RWPE2 (cell line): ENCODE measurements at regions not wholly inside any gene's neighbourhood (a gene's known extent, or its start where the extent isn't known, plus 50 kb on each side); places are given as distances from the start of the nearest gene placed in this dataset.

Experiments used
- ATAC-seq: fragments of 200-7000 bp; cut with Tn5 transposase; 3 replicates; pipeline ENCODE4 v1.9.1; 2021; ENCODE audit warnings: low read depth
- DNase-seq: peaks from one replicate; pipeline ENCODE4 v3.0.0-alpha.2; 2020; ENCODE audit warnings: low spot score
- H3K27ac ChIP-seq: fragments of 450-650 bp; 2 replicates; pipeline ENCODE4 v1.5.1; 2017; ENCODE audit warnings: mild to moderate bottlenecking; ENCODE audit not compliant: poor library complexity, severe bottlenecking
- H3K27me3 ChIP-seq: fragments of 250-450 bp; sonication (Bioruptor Pico); 2 replicates; pipeline ENCODE4 v1.5.1; 2021; ENCODE audit warnings: mild to moderate bottlenecking, moderate library complexity; ENCODE audit not compliant: insufficient read depth, poor library complexity, severe bottlenecking
- H3K36me3 ChIP-seq: fragments of 250-450 bp; sonication (Bioruptor Pico); 2 replicates; pipeline ENCODE4 v1.5.1; 2020; ENCODE audit warnings: low read depth, mild to moderate bottlenecking, moderate library complexity
- H3K4me1 ChIP-seq: fragments of 250-450 bp; sonication (Bioruptor Pico); 2 replicates; pipeline ENCODE4 v1.5.1; 2021; ENCODE audit warnings: mild to moderate bottlenecking, moderate library complexity; ENCODE audit not compliant: insufficient read depth, poor library complexity, severe bottlenecking
- H3K4me3 ChIP-seq: fragments of 250-450 bp; sonication (Bioruptor Pico); 2 replicates; pipeline ENCODE4 v1.5.1; 2021; ENCODE audit warnings: mild to moderate bottlenecking, moderate library complexity; ENCODE audit not compliant: severe bottlenecking
- H3K9me3 ChIP-seq: fragments of 250-450 bp; sonication (Bioruptor Pico); 2 replicates; pipeline ENCODE4 v1.5.1; 2021; ENCODE audit warnings: mild to moderate bottlenecking, moderate library complexity; ENCODE audit not compliant: severe bottlenecking
- TF ChIP-seq, protein P1 (sequence below): fragments of 450-650 bp; IDR thresholded peaks from one replicate; pipeline ENCODE4 v1.5.1; 2017; ENCODE audit warnings: mild to moderate bottlenecking, moderate library complexity; ENCODE audit not compliant: poor library complexity, severe bottlenecking

DNA sequence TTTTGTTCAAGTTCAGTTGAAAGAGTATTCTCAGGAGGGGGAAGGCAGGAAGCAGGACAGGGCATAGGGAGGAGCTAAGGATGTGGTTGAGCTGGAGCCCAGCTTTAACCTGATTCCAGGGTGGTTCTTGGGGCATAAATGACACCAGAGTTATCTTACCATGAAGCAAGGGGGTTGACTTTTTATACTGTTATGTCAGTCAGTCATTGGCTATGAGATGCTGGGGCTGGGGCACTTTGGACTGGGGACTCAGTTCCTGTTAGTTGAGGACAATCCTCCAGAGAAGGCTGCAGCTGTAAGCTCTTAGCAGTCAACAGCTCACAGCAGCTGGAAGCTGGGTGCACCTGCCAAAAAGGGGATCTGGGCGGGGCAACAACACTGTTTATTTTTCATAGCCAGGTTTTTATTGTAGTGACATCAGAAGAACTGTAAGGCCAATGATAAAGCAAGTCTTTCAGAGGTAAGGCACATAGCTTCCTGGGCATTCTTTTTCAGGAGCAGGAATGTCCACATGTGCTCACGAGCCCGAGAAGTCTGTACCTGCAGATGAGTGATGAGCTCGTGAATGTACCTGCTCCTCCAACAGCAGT is 78.5 kb downstream of the MID1IP1 start:
- TF ChIP-seq, protein P1, sequence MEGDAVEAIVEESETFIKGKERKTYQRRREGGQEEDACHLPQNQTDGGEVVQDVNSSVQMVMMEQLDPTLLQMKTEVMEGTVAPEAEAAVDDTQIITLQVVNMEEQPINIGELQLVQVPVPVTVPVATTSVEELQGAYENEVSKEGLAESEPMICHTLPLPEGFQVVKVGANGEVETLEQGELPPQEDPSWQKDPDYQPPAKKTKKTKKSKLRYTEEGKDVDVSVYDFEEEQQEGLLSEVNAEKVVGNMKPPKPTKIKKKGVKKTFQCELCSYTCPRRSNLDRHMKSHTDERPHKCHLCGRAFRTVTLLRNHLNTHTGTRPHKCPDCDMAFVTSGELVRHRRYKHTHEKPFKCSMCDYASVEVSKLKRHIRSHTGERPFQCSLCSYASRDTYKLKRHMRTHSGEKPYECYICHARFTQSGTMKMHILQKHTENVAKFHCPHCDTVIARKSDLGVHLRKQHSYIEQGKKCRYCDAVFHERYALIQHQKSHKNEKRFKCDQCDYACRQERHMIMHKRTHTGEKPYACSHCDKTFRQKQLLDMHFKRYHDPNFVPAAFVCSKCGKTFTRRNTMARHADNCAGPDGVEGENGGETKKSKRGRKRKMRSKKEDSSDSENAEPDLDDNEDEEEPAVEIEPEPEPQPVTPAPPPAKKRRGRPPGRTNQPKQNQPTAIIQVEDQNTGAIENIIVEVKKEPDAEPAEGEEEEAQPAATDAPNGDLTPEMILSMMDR = no peak
- ATAC-seq (no peak), DNase-seq (no peak)
- Histone ChIP-seq H3K27me3 (no peaks in the 10 kb centered on the region), H3K4me3 (no peak overlapping the region), H3K27ac (no peak overlapping the region), H3K36me3 (no peaks in the 10 kb centered on the region), H3K9me3 (no peaks in the 10 kb centered on the region), H3K4me1 (peaks cover 5% of the 10 kb centered on the region)

DNA sequence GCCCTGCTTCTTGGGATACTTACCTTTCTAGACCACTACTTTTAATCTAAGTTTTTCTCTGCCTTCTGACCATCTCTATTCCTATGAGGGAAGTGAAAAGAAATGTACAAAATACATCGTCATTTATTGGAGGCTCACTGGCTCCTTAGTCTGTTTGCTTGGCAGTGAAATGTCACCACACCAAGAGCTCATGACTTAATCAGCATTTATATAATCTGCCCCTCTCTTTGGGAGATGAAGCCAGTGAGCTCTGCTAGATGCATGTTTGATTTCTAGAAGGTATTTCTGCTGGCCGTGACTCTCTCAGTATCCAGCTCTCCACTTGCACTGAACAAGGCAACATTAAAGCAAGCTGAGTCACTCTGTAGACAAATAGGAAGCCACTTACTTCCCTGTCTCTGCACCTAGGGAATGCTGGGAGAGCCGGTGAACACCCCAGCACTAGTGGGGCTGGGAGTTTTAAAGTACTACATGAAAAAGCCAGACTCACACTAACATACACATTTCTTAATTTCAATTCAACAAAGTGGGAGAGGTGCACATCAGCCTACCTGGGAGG is 79.1 kb downstream of the MID1IP1 start:
- DNase-seq = no peak
- no peak overlapping the region for H3K27ac ChIP-seq
- peaks cover 5% of the 10 kb centered on the region for H3K4me1 ChIP-seq
- no peak overlapping the region for H3K4me3 ChIP-seq
- ATAC-seq = peak; percentile 44; the same call in 2 of the 3 replicates
- H3K36me3 ChIP-seq = no peaks in the 10 kb centered on the region
- no peaks in the 10 kb centered on the region for H3K27me3 ChIP-seq
- H3K9me3 ChIP-seq = no peaks in the 10 kb centered on the region
- TF ChIP-seq, protein P1 = no peak

DNA sequence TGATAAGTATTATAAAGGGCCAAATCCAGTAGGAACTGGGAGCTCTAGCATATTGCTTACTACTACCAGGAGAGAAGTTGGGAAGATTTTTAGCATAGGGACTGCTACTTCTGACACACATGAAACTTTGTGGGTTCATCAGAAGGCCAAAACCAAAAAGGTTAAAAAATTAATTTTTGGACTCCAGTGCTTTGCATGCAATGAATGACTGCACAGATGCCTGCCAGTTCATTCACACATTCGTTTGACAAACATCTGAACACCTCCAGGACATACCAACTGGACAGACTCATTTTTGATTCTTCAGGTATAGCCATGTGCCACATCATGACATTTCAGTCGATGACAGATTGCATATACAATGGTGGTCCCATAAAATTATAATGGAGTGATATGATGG is 79.8 kb downstream of the MID1IP1 start:
- H3K27ac ChIP-seq = no peak overlapping the region

DNA sequence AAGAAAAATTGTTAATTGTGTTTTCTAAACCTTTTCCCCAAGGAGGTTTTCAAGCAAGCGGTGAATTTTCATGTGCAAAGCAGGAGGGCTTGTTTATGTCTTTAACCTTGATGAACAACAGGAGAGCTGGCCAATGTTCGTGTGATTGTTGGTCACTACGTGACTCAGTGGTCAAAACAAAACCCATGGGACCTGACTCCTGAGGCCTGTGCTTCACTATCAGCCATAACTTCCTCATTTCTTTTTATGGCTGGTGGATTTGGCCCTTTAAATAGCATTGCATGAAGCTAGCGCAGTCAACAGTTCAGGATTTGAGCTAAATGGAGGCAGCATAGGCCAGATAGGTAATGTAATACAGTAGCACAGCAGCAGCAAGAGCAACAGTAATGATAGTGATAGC is 80.5 kb downstream of the MID1IP1 start:
- DNase-seq (no peak), ATAC-seq (no peak)
- Histone ChIP-seq H3K27me3 (no peaks in the 10 kb centered on the region), H3K4me3 (no peak overlapping the region), H3K4me1 (peaks cover 5% of the 10 kb centered on the region), H3K36me3 (no peaks in the 10 kb centered on the region), H3K9me3 (no peaks in the 10 kb centered on the region), H3K27ac (no peak overlapping the region)
- TF ChIP-seq, protein P1 = no peak

More for the DNA sequence above, 79.8 kb downstream of the MID1IP1 start:
- H3K4me3 ChIP-seq = no peak overlapping the region
- ATAC-seq (no peak), DNase-seq (no peak)
- TF ChIP-seq, protein P1 = no peak
- peaks cover 5% of the 10 kb centered on the region for H3K4me1 ChIP-seq
- H3K36me3 ChIP-seq = no peaks in the 10 kb centered on the region
- H3K9me3 ChIP-seq = no peaks in the 10 kb centered on the region
- no peaks in the 10 kb centered on the region for H3K27me3 ChIP-seq

DNA sequence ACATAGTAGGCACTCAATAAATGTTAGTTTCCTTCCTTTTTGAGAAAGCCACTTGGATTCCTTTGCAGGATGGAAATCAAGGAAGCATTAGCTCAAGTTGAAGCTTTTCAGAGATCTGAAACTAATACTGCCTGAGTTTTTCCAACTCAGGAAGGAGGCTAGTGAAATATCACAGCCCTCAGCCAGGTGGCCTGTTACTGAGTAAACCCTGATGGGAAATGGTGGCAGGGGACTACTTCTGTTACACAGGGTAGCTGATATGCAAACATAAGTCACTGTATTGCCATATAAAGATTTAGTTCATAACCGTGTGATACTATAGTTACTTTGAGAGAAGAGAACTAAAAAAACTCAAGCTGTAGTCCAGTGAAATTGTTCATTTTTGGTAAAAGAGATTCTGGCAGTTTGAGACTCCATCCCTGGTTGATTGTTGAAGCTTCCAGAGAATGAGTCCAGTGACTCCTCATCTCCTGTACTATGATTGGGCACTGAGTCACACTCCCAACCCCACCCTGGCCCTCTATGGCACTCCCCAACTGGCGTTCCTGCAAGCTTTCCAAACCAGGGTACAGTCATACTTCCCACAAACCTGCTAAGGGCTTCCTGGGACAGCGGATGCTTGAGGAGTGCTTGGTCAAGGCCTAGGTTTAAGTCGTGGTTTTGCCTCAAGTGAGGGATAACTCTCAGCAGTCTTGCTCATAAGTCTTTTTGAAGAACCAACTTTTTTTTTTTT is 81.8 kb downstream of the MID1IP1 start:
- H3K36me3 ChIP-seq = no peaks in the 10 kb centered on the region
- TF ChIP-seq, protein P1 = no peak
- peak overlapping the region; percentile 60 for H3K27ac ChIP-seq
- H3K4me3 ChIP-seq = no peak overlapping the region
- DNase-seq = peak; percentile 76
- no peaks in the 10 kb centered on the region for H3K9me3 ChIP-seq
- ATAC-seq = peak; percentile 99
- peaks cover 5% of the 10 kb centered on the region for H3K4me1 ChIP-seq
- no peaks in the 10 kb centered on the region for H3K27me3 ChIP-seq
